GM19463 (cell line): ENCODE measurements at regions not wholly inside any gene's neighbourhood (a gene's known extent, or its start where the extent isn't known, plus 50 kb on each side); places are given as distances from the start of the nearest gene placed in this dataset.
"Not testable (repeated sequence)": the region's sequence is repeated elsewhere in the genome, so short reads cannot be mapped to it uniquely, and the experiment has no call there.

ENCODE experiments used
- ATAC-seq: cut with Tn5 transposase; IDR thresholded peaks from one replicate; pipeline ENCODE4 v1.9.1; 2021; ENCODE audit warnings: mild to moderate bottlenecking, moderate library complexity; ENCODE audit not compliant: unreplicated experiment

GRCh38 chr2:143837055-143837454, 682.9 kb downstream of the ZEB2 start:
- not testable (repeated sequence) for ATAC-seq

DNA sequence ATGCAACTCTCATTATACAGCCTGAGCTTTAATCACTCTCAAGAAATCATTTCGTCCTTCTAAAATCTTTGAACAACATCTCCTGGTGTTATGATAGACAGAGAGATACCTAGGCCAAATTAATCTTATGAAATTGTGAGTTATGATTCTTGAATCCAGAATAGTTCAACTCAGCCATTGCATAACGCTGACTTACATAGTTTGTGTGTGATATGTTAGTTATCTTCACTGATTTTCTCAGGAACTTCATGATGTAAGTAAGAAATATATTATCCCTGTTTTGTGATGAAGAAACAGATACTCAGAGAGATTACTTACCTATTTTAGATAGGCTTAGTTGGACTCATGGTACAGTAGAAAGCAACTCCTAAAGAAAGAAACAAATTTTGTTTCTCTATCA, 684.4 kb downstream of the ZEB2 start:
- no peak for ATAC-seq

- ATAC-seq = no peak
Observed at GRCh38 chr2:143833015-143833660, 686.8 kb downstream of the ZEB2 start.

DNA sequence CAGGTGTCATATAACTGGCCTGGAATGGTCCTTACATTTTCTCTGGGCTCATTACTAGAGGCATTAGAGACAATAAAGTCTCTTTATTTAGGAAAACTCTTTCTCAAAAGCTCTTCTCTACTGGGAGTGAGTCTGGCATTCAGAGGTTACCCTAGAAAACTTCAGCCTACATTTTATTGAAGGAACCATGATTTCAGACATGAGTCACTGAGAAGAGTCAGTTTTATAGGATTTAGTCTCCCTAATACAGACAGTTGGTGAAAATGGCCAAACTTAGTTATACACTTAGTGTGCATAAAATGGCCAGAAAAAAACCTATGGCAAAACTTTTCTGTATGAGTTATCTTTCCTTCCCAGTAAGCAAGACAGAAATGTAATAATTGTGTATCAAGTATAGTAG, 689.4 kb downstream of the ZEB2 start:
- no peak for ATAC-seq

DNA sequence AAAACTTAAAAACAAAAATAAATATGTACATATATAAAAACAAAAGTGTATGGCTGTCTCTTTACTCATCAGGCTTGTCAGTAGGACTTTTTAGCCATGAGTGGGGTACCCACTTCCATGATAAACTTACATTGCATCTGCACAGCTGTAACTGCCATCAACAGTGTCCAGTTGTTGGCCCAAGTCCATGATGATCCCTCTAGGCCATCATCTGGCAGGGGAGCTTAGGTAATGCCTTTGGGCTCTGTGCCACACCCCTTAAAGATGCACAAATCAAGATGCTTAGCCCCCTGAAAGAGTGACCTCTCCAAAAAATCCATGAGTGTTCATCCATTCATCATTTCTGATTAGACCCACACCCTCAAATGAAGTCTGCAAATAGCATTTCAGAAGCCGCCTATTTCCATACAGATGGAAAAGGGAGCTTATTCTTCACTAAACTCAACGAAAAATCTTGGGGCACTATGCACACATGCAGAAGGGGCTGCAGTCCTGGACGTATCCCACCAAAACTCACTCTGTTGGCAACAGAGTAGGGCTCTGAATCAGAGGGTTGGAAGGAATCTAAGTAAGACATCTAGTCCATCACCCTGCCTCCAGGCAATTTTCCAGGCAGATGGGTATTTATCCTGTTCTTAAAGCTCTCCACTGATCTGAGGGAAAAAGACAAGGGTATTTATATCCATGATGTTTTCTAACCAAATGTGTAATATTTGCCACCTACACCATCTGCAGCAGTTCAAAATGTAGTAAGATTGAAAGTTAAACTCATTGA, 691.0 kb downstream of the ZEB2 start:
- ATAC-seq = no peak

- no peak for ATAC-seq
Observed at GRCh38 chr2:143824791-143825190, 695.1 kb downstream of the ZEB2 start.

DNA sequence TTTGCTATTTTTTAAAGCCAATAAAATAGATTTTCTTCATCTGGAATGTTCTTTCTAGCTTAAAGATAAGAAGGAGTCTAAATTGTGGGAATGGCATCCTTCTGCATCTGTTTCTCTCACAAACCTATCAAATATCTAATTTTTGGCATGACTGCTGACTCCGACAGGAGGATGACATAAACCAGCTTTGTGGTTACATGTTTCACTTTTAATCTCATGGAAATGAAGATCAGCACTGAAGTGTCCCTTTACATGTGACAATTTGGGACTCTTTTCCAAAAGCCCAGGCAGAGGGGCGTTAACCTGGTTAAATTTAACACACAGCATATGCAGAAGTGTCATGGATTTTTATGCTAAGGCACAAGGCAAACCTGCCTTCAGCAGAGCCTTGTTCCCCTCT, 694.7 kb downstream of the ARHGAP15 start:
- ATAC-seq = no peak

DNA sequence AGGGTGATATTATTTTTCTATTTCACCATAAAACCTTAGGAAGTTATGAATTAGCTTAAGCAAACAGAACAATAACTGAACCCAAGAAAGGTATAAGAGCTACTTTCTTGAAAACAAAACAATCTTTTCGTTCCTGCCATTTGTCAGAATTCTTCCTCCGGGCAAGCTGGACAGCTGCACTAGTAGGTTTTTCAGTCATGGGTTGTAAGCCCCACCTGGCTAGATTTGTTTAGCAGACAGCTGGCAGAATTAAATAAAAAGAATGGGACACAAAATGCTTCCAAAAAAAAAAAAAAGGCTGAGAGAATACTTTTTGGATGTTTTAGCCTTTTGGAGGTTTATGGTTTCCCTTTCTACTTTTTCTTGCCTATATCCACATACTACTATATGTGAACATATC, 694.1 kb downstream of the ARHGAP15 start:
- no peak for ATAC-seq

GRCh38 chr2:143822736-143823135, 693.5 kb downstream of the ARHGAP15 start:
- no peak for ATAC-seq

DNA sequence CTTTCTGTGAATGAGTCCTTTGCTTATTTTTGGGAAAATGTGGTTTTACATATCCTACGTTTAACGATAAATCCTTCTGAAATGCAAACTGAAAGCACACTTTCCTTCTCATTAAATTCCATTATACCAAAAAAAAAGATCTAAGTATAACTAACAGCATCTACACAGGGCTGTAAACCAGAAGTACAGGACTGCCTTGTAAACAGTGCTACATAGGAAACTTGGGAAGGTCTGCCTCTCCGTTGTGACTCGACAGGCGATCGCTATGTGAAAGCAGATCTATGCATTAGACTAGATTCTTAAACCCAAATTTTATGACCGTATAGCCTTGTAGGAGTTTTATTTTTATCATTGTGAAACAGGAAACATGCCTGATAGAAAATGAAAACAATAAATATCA, 690.5 kb downstream of the ARHGAP15 start:
- no peak for ATAC-seq

- no peak for ATAC-seq
Observed at GRCh38 chr2:143819190-143819735, 690.0 kb downstream of the ARHGAP15 start.
